H1 (cell line): ENCODE measurements at regions not wholly inside any gene's neighbourhood (a gene's known extent, or its start where the extent isn't known, plus 50 kb on each side); places are given as distances from the start of the nearest gene placed in this dataset.

ENCODE experiments used
- CTCF ChIP-seq, 3 experiments: IDR thresholded peaks; 1 replicate in 2 of 3; 2 replicates in 1 of 3; pipeline versions ENCODE4 v1.5.1 to v1.6.1; 2011; ENCODE audit warnings: low read length in 3 of 3, mild to moderate bottlenecking in 3 of 3, inconsistent platforms in 2 of 3, low read depth in 1 of 3, moderate library complexity in 1 of 3; ENCODE audit not compliant: insufficient read depth in 1 of 3; ENCODE audit errors: control extremely low read depth in 1 of 3
- EZH2 ChIP-seq: fragments of 200-600 bp; sonication (generic); IDR thresholded peaks from 2 replicates; pipeline ENCODE4 v1.7.1; 2012; ENCODE audit warnings: low read depth, mild to moderate bottlenecking, moderate library complexity, low read length, inconsistent platforms; ENCODE audit not compliant: severe bottlenecking
- GTF2F1 ChIP-seq: IDR thresholded peaks from 2 replicates; pipeline ENCODE4 v1.6.1; 2012; ENCODE audit warnings: low read depth, low read length, improper control_type of control experiment, borderline replicate concordance
- POLR2A ChIP-seq, 2 experiments: IDR thresholded peaks; 1 replicate in 1 of 2; 2 replicates in 1 of 2; pipeline ENCODE4 v1.6.1; 2011; ENCODE audit warnings: low read depth in 2 of 2, low read length in 2 of 2, mild to moderate bottlenecking in 2 of 2; ENCODE audit errors: control extremely low read depth in 1 of 2
- POLR2AphosphoS5 ChIP-seq: IDR thresholded peaks from 2 replicates; pipeline ENCODE4 v1.6.1; 2011; ENCODE audit warnings: low read depth, low read length
- RAD21 ChIP-seq, 2 experiments: IDR thresholded peaks in 1 of 2; conservative IDR thresholded peaks in 1 of 2; 2 replicates each; pipeline ENCODE4 v1.6.1; 2011; ENCODE audit warnings: low read depth in 2 of 2, low read length in 2 of 2, improper control_type of control experiment in 1 of 2, inconsistent platforms in 1 of 2, mild to moderate bottlenecking in 1 of 2, moderate library complexity in 1 of 2
- SRF ChIP-seq: IDR thresholded peaks from 2 replicates; pipeline ENCODE4 v1.6.1; 2011; ENCODE audit warnings: mild to moderate bottlenecking, low read depth, low read length, moderate library complexity
- TEAD4 ChIP-seq: IDR thresholded peaks from 2 replicates; pipeline ENCODE4 v1.6.1; 2012; ENCODE audit warnings: low read depth, low read length, inconsistent platforms, mixed read lengths
- TF ChIP-seq, protein P1 (sequence below): IDR thresholded peaks from 2 replicates; pipeline ENCODE4 v1.6.1; 2012; ENCODE audit warnings: inconsistent platforms

- TF ChIP-seq CTCF (IDR thresholded peaks at IDR 0.05; ENCODE audit: control extremely low read depth in 1 of 3, insufficient read depth in 1 of 3, low read depth in 1 of 3, low read length in 3 of 3): no peak
- no peak for TF ChIP-seq RAD21 (IDR thresholded peaks at IDR 0.05 in 1 of 2, conservative IDR thresholded peaks at IDR 0.05 in 1 of 2; ENCODE audit: low read depth in 2 of 2, low read length in 2 of 2)
- TF ChIP-seq TEAD4: no peak
- TF ChIP-seq EZH2: no peak
- no peak for TF ChIP-seq POLR2AphosphoS5
- no peak for TF ChIP-seq POLR2A (IDR thresholded peaks at IDR 0.05; ENCODE audit: control extremely low read depth in 1 of 2, low read depth in 2 of 2, low read length in 2 of 2)
- no peak for TF ChIP-seq GTF2F1
- no peak for TF ChIP-seq SRF
- TF ChIP-seq, protein P1, sequence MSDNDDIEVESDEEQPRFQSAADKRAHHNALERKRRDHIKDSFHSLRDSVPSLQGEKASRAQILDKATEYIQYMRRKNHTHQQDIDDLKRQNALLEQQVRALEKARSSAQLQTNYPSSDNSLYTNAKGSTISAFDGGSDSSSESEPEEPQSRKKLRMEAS: no peak
Observed at GRCh38 chr16:87169509-87169995, 147.6 kb downstream of the C16orf95 start.
